Spleen (tissue), 11 donors: ENCODE measurements at regions not wholly inside any gene's neighbourhood (a gene's known extent, or its start where the extent isn't known, plus 50 kb on each side); places are given as distances from the start of the nearest gene placed in this dataset.

Experiments used
- DNase-seq: peaks from one replicate; pipeline ENCODE4 v3.0.0-alpha.2; 2020
- H3K27ac ChIP-seq, 8 donors: fragments of 200-600 bp; sonication (generic) in 7 of 8; 1 replicate in 4 of 8; 2 replicates in 4 of 8; pipeline versions ENCODE4 v1.5.0 to v1.8.0; 2016 to 2021; ENCODE audit warnings: inconsistent platforms in 4 of 8, mild to moderate bottlenecking in 4 of 8, moderate library complexity in 1 of 8
- H3K27me3 ChIP-seq, 7 donors: fragments of 200-600 bp; sonication (generic) in 6 of 7; replicated peaks in 1 of 7; 1 replicate in 4 of 7; 2 replicates in 3 of 7; pipeline versions ENCODE4 v1.5.0 to v1.8.0; 2016 to 2021; ENCODE audit warnings: inconsistent platforms in 3 of 7, mild to moderate bottlenecking in 1 of 7
- H3K36me3 ChIP-seq, 6 donors: fragments of 200-600 bp; sonication (generic) in 5 of 6; 1 replicate in 4 of 6; 2 replicates in 2 of 6; pipeline versions ENCODE4 v1.5.0 to v1.8.0; 2016 to 2021; ENCODE audit warnings: inconsistent platforms in 2 of 6
- H3K4me1 ChIP-seq, 6 donors: fragments of 200-600 bp; sonication (generic) in 5 of 6; 1 replicate in 3 of 6; 2 replicates in 3 of 6; pipeline versions ENCODE4 v1.5.0 to v1.8.0; 2016 to 2021; ENCODE audit warnings: inconsistent platforms in 3 of 6
- H3K4me3 ChIP-seq, 8 donors: fragments of 200-600 bp; sonication (generic) in 7 of 8; 1 replicate in 4 of 8; 2 replicates in 4 of 8; pipeline versions ENCODE4 v1.5.0 to v1.8.0; 2016 to 2021; ENCODE audit warnings: inconsistent platforms in 4 of 8, mild to moderate bottlenecking in 4 of 8, moderate library complexity in 2 of 8
- H3K9me3 ChIP-seq, 8 donors: fragments of 200-600 bp; sonication (generic) in 7 of 8; 1 replicate in 4 of 8; 2 replicates in 4 of 8; pipeline versions ENCODE4 v1.5.0 to v1.8.0; 2016 to 2021; ENCODE audit warnings: inconsistent platforms in 4 of 8
- CTCF ChIP-seq, 11 experiments: fragments of 200-600 bp in 7 of 11; fragments of 450-650 bp in 4 of 11; sonication (generic) in 4 of 11; IDR thresholded peaks in 8 of 11; conservative IDR thresholded peaks in 3 of 11; 1 replicate in 7 of 11; 2 replicates in 4 of 11; pipeline versions ENCODE4 v1.4.0 to v1.8.0; 2016 to 2021; ENCODE audit warnings: antibody characterized with exemption in 11 of 11, inconsistent platforms in 4 of 11, mild to moderate bottlenecking in 1 of 11
- POLR2A ChIP-seq, 3 donors: fragments of 450-650 bp; IDR thresholded peaks; one replicate each; pipeline ENCODE4 v1.5.1; 2017; ENCODE audit warnings: antibody characterized with exemption in 3 of 3, mild to moderate bottlenecking in 1 of 3
- POLR2AphosphoS5 ChIP-seq, 3 donors: sonication (generic); formaldehyde crosslinking; IDR thresholded peaks; one replicate each; pipeline ENCODE4 v1.5.1; 2017; ENCODE audit warnings: antibody characterized with exemption in 3 of 3
- WGBS, 5 donors: extraction: QIAGEN DNeasy Blood & Tissue Kit in 3 of 5; methylation state at CpG; one replicate each; pipeline versions ENCODE4 v1.1.5 to v1.1.7; 2013 to 2018; 5-methylcytosine and 5-hydroxymethylcytosine counted together
- intact Hi-C: fragments of 100-400 bp; cut with DNase I; formaldehyde crosslinking; loops from one replicate; pipeline ENCODE4 v1.15.0; 2023; ENCODE audit warnings: low total_unique reads
- donor health status: healthy with polysubstance abuse.
- donor health status: DM: no; HTN: no; CAD: no; lungs with moderate emphysema.
- donor health status: DM: no; HTN: no; CAD: no.
- donor health status: Bipolar disorder and iron deficiency.
- donor health status: healthy.
- donor health status: DM: no; HTN: no; CAD: no.
- donor health status: DM: yes; HTN: yes; CAD: no.

DNA sequence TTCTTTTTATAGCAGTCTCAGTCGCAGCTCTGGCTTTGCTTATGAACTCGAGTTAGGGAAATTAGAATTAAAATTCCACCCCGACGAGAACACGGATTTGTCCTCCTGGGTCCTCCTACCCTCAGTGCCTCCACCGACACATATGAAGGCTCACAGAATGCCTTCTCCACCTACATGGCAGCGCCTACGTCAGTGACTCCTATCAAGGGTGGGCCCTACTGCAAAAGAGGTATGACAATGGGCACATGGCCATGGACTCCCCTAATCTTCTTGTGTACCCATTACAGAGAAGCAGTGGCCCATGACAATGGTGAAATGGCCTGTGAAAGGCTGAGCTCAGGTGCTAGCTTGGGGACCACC lies 173.0 kb upstream of the TLE3 start:
- intact Hi-C loops, result no loop called here
- DNase-seq, result peak; percentile 21
- TF ChIP-seq CTCF (IDR thresholded peaks at IDR 0.05 in 8 of 11, conservative IDR thresholded peaks at IDR 0.05 in 3 of 11) (no peak), POLR2A (IDR thresholded peaks at IDR 0.05) (no peak), POLR2AphosphoS5 (IDR thresholded peaks at IDR 0.05) (no peak)
- Histone ChIP-seq H3K4me1 (peaks cover 24 to 62% (median 55%) of the 10 kb centered on the region in 6 donors), H3K36me3 (no peaks in the 10 kb centered on the region), H3K4me3 (no peak overlapping the region), H3K9me3 (no peaks in the 10 kb centered on the region), H3K27me3 (peaks cover 0 to 65% (median 3%) of the 10 kb centered on the region in 7 donors), H3K27ac (peak overlapping the region in 1 of 8 donors; percentile 8)
- WGBS, 5 donors, result 51 to 61% (median 55%) methylated on average over 8 of the region's 8 CpGs

- intact Hi-C loops, result no loop called here
- Histone ChIP-seq H3K4me1 (peaks cover 24 to 68% (median 61%) of the 10 kb centered on the region in 6 donors), H3K4me3 (no peak overlapping the region), H3K27me3 (peaks cover 0 to 60% (median 3%) of the 10 kb centered on the region in 7 donors), H3K36me3 (no peaks in the 10 kb centered on the region), H3K9me3 (no peaks in the 10 kb centered on the region), H3K27ac (no peak overlapping the region)
- WGBS, 5 donors, result 35 to 44% (median 38%) methylated on average over 6 to 10 of the region's 10 CpGs
- peak; percentile 77 for DNase-seq
- peak in 1 of 3 donors; percentile 8 for TF ChIP-seq POLR2AphosphoS5 (IDR thresholded peaks at IDR 0.05)
- no peak for TF ChIP-seq CTCF (IDR thresholded peaks at IDR 0.05 in 8 of 11, conservative IDR thresholded peaks at IDR 0.05 in 3 of 11)
These were observed 172.5 kb upstream of the TLE3 start for GRCh38 chr15:70269991-70270751.

- H3K4me1 ChIP-seq, result peaks cover 24 to 75% (median 69%) of the 10 kb centered on the region in 6 donors
- H3K27me3 ChIP-seq, result peaks cover 0 to 55% (median 3%) of the 10 kb centered on the region in 7 donors
- intact Hi-C loops, result no loop called here
- WGBS, 5 donors, result 83 to 90% (median 90%) methylated on average over 9 of the region's 9 CpGs
- no peaks in the 10 kb centered on the region for H3K9me3 ChIP-seq
- H3K27ac ChIP-seq, result no peak overlapping the region
- no peak for TF ChIP-seq CTCF (IDR thresholded peaks at IDR 0.05 in 8 of 11, conservative IDR thresholded peaks at IDR 0.05 in 3 of 11)
- peak; percentile 75 for DNase-seq
- no peak overlapping the region for H3K4me3 ChIP-seq
- no peaks in the 10 kb centered on the region for H3K36me3 ChIP-seq
These were observed 171.7 kb upstream of the TLE3 start for GRCh38 chr15:70269311-70269911.

GRCh38 chr15:70268698-70269251 lies 171.1 kb upstream of the TLE3 start:
- Histone ChIP-seq H3K27me3 (peaks cover 0 to 49% (median 0%) of the 10 kb centered on the region in 7 donors), H3K27ac (no peak overlapping the region), H3K4me3 (no peak overlapping the region), H3K36me3 (no peaks in the 10 kb centered on the region), H3K4me1 (peaks cover 27 to 81% (median 75%) of the 10 kb centered on the region in 6 donors), H3K9me3 (no peaks in the 10 kb centered on the region)
- no peak for TF ChIP-seq CTCF (IDR thresholded peaks at IDR 0.05 in 8 of 11, conservative IDR thresholded peaks at IDR 0.05 in 3 of 11)
- no peak for TF ChIP-seq POLR2A (IDR thresholded peaks at IDR 0.05)
- no peak for TF ChIP-seq POLR2AphosphoS5 (IDR thresholded peaks at IDR 0.05)
- intact Hi-C loops, result no loop called here
- 63 to 78% (median 68%) methylated on average over 16 to 18 of the region's 18 CpGs for WGBS, 5 donors
- peak; percentile 77 for DNase-seq
